Skeletal muscle satellite cell (primary cell): ENCODE measurements at regions not wholly inside any gene's neighbourhood (a gene's known extent, or its start where the extent isn't known, plus 50 kb on each side); places are given as distances from the start of the nearest gene placed in this dataset.

Source experiments
- H3K27me3 ChIP-seq: 2 replicates; pipeline ENCODE4 v1.7.0; 2013; ENCODE audit warnings: low read length; ENCODE audit not compliant: control insufficient read depth, insufficient read depth
- H3K36me3 ChIP-seq: 2 replicates; pipeline ENCODE4 v1.7.0; 2013; ENCODE audit warnings: mild to moderate bottlenecking, control low read depth, low read length; ENCODE audit not compliant: insufficient read depth
- H3K4me1 ChIP-seq: 2 replicates; pipeline ENCODE4 v1.7.0; 2013; ENCODE audit warnings: low read length; ENCODE audit not compliant: control insufficient read depth, insufficient read depth
- H3K4me2 ChIP-seq: 2 replicates; pipeline ENCODE4 v1.7.0; 2013; ENCODE audit warnings: mild to moderate bottlenecking, low read length
- H3K4me3 ChIP-seq: 2 replicates; pipeline ENCODE4 v1.7.0; 2013; ENCODE audit warnings: low read length
- H3K9ac ChIP-seq: 2 replicates; pipeline ENCODE4 v1.7.0; 2013; ENCODE audit warnings: mild to moderate bottlenecking, low read depth, low read length, moderate library complexity
- H3K9me3 ChIP-seq: replicated peaks from 2 replicates; pipeline ENCODE4 v1.7.0; 2013; ENCODE audit warnings: mild to moderate bottlenecking, control low read depth, low read length

DNA sequence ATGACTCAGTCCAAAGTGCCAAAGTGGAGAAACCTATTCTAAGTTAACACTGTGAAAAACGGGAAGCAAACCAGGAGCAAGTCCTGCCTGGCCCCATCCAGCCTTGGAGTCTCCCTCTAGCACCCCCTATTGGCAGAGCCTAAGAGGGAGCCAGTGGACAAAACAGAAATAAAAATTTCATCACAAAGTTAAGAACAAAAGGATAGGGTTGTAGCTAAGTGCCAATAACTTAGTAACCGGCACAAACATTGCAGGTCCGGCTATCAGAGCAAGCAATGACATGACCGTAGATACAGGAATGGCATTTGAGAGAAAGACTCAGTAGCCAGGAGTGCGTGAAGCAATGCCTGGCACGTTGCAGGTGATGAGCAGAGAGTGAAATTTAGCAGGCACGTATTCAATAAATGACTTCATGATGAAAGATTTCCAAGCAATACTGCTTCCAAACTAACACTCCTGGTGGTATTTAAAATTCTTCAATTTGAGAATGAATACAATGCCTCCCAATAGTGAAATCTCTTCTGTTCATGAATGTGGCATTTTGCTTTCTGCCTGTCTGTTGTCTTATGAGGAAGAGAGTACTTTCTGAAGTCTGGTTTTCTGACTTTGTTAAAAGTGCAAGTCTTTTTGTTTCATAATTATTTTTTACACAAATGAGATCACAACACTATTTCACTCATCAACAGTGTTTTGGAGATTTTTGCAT lies 391.0 kb downstream of the OMA1 start:
- H3K4me2 ChIP-seq, result no peak overlapping the region
- H3K27me3 ChIP-seq, result no peaks in the 10 kb centered on the region
- no peaks in the 10 kb centered on the region for H3K9me3 ChIP-seq
- no peaks in the 10 kb centered on the region for H3K4me1 ChIP-seq
- no peaks in the 10 kb centered on the region for H3K36me3 ChIP-seq
- no peak overlapping the region for H3K4me3 ChIP-seq
- H3K9ac ChIP-seq, result no peak overlapping the region

DNA sequence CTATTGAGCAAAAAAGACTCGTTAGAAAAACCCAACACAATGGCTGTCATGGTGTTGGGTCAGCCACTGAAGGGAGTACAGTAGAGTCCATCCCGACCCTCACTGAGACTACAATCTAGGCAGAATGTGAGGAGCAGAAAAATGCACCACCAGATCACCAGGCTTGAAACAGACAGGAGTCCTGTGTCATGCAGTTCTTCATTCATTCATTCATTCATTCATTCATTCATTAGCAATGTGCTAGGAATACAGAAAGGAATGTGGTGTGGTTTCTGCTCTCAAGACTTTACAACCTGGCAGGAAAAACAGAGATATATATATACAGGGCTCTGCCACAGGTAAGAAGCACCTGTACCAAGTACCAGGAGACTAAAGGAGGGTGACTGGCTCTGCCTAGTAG lies 392.3 kb downstream of the OMA1 start:
- Histone ChIP-seq H3K9ac (no peak overlapping the region), H3K4me3 (no peak overlapping the region), H3K4me1 (no peaks in the 10 kb centered on the region), H3K9me3 (no peaks in the 10 kb centered on the region), H3K27me3 (no peaks in the 10 kb centered on the region), H3K4me2 (no peak overlapping the region), H3K36me3 (no peaks in the 10 kb centered on the region)

DNA sequence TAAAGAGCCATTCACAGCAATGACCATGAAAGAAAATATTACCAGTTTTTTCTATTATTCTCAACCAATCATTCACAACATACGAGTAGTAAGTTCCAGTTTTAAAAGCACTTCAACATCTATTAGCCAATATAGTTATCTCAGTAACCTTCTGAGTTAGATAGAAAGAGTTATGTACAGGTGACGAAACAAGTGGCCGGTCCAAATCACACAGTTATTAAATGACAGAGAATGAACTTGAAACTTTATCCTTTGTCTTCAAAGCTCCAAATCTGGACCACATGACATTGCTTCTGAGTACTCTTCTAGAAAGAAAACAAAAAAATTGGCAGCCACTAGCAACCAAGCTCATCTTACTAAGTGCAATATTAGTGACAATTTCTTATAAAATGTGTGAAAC lies 393.8 kb downstream of the OMA1 start:
- Histone ChIP-seq H3K9ac (no peak overlapping the region), H3K9me3 (no peaks in the 10 kb centered on the region), H3K4me2 (no peak overlapping the region), H3K27me3 (no peaks in the 10 kb centered on the region), H3K4me1 (no peaks in the 10 kb centered on the region), H3K4me3 (no peak overlapping the region), H3K36me3 (no peaks in the 10 kb centered on the region)

DNA sequence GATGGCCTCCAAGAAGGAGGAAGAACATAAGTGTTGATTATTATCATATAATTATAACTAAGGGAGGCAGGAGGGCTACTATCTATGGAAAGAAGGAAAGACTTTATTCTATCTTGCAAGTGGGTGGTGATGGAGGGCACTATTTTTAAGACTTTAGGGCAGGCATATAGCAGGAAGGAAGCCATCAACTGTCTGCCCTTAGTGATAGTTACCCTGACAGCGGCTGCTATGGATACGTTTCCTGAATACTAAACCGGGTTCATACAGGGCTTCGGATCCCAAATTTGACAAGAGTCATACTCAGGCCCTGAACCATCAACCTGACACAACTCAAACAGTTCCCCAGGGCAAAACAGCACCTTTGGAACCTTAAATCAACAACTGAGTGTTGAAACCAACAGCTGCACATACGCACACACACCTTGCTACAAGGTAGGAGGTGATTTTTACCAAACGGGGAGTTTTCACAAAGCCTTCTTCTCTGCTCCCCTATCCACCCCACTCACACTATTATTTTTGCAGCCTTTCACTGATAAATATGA lies 397.2 kb downstream of the OMA1 start:
- Histone ChIP-seq H3K9me3 (no peaks in the 10 kb centered on the region), H3K4me2 (no peak overlapping the region), H3K4me3 (no peak overlapping the region), H3K9ac (no peak overlapping the region), H3K27me3 (no peaks in the 10 kb centered on the region), H3K36me3 (no peaks in the 10 kb centered on the region), H3K4me1 (no peaks in the 10 kb centered on the region)

DNA sequence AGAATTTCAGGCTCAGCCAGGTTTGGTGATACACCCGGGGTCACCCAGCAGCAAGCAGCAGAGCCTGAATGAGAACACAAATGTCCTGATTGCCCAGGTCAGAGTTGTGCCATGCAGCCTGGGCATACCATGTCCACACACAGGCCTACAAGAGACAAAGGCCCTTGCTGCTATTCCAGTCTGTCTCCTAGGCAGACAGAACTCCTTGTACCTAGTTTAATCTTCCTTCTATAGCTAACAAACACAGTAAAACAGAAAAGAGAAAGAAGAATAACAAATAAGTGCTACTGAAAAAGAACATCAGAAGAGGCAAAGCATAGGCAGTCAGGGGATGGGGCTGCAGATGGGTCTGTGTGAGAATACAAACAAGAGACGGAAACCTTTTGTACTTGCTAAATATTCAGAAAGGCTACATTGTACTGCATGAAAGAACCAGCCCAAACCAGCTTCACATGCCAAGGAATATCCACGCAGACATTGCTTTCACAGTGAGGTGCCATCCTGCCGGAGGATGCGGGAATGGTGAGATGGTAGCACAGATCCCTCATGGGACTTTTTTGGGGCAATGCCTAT lies 401.7 kb downstream of the OMA1 start:
- Histone ChIP-seq H3K9me3 (no peaks in the 10 kb centered on the region), H3K4me3 (no peak overlapping the region), H3K4me2 (no peak overlapping the region), H3K9ac (no peak overlapping the region), H3K36me3 (no peaks in the 10 kb centered on the region), H3K27me3 (no peaks in the 10 kb centered on the region), H3K4me1 (no peaks in the 10 kb centered on the region)

DNA sequence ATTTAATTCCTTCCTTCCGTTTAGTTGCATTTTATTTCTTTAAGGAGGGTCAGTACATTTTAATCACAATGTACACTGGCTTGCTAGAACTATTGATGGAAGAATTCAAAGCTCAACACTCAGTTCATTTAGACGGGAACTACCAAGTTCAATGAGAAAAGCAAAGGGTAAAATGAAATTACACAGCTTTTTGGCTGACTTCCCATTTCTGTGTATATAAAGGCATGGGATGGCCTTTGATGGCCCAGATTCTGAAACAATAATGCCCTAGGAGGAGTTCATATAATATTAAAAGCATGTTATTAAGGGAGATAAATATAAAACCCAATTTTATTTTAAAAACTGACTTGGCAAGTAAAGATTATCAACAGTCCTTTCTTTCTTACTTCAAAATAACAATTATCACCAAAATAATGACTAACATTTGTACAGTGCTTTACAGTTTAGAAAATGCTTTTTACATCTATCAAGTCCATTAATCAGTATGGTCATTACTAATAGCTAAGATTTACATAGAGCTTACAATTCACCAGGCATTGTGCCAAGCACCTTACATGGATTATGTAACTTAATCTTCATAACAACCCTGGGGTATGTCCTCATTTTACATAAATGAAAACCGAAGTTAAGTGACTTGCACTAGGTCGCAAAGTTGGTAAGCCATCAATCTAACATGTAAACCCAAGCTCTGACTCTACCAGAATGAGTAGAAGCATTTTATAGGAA lies 402.4 kb downstream of the OMA1 start:
- Histone ChIP-seq H3K4me2 (no peak overlapping the region), H3K9me3 (no peaks in the 10 kb centered on the region), H3K4me3 (no peak overlapping the region), H3K36me3 (no peaks in the 10 kb centered on the region), H3K27me3 (no peaks in the 10 kb centered on the region), H3K4me1 (no peaks in the 10 kb centered on the region), H3K9ac (no peak overlapping the region)

DNA sequence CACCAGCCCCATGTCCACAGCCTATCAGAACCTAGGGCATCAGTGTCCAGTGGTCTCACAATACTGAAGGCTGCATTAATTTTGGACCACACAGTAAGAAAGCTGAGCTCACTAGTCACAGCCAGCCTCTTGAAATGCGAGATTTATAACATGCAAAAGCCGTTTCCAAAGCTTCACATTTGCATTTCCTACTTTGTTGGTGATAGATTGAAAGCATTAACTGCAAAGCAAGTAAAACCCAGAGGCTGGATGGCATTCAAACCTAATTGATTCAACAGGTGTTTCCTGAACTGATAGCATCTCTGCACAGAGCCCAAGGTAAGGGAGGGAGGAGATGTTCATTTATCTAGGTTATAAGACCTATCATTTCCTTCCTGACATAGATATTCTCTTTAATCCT lies 410.1 kb downstream of the OMA1 start:
- no peak overlapping the region for H3K9ac ChIP-seq
- no peaks in the 10 kb centered on the region for H3K36me3 ChIP-seq
- no peaks in the 10 kb centered on the region for H3K27me3 ChIP-seq
- no peak overlapping the region for H3K4me2 ChIP-seq
- no peaks in the 10 kb centered on the region for H3K4me1 ChIP-seq
- H3K9me3 ChIP-seq, result no peaks in the 10 kb centered on the region
- no peak overlapping the region for H3K4me3 ChIP-seq

DNA sequence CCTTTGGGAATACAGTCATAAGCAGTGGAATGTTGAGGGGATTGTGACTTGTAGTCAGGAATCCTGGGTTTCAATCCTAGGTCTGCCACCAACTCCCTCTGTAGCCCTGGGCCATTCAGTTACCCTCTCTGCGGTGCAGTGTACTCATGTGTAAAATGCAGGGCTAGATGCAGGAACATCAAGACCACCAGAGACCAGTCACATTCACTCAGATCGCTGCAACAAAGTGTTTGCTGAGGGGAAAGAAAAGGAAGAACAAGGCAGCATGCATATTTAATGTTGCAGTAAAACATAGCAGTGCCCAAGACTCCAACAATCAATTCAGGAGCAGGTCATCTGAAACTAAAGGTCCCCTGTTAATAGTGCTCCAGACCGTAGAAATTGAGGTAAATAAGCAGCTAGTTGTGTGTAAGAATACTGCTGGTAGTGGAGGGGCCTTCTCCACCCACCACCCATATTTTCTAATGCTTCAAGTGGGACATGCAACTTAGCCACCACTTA lies 410.7 kb downstream of the OMA1 start:
- Histone ChIP-seq H3K4me1 (no peaks in the 10 kb centered on the region), H3K4me3 (no peak overlapping the region), H3K4me2 (no peak overlapping the region), H3K9ac (no peak overlapping the region), H3K9me3 (no peaks in the 10 kb centered on the region), H3K36me3 (no peaks in the 10 kb centered on the region), H3K27me3 (no peaks in the 10 kb centered on the region)

DNA sequence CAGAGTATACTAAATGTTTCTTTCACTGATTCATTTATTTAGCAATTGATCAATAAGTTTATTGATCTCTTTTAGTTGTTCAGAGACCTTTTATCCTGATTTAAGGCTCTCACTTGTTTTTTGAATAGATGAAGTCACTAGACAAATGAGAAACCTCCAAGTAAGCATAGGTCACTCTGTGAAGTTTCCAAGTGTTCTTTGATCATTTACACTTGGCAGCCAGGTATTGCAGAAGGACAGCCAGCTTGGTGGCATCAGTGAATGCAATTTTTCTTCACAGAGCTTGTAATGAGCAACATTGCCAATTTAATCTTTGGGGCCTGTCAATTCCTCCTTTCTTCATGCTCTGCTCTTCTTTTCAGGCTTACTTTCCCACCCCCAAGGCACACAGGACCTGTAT lies 413.0 kb downstream of the OMA1 start:
- H3K9ac ChIP-seq, result no peak overlapping the region
- no peak overlapping the region for H3K4me3 ChIP-seq
- no peaks in the 10 kb centered on the region for H3K27me3 ChIP-seq
- H3K9me3 ChIP-seq, result no peaks in the 10 kb centered on the region
- no peaks in the 10 kb centered on the region for H3K4me1 ChIP-seq
- H3K36me3 ChIP-seq, result no peaks in the 10 kb centered on the region
- no peak overlapping the region for H3K4me2 ChIP-seq

DNA sequence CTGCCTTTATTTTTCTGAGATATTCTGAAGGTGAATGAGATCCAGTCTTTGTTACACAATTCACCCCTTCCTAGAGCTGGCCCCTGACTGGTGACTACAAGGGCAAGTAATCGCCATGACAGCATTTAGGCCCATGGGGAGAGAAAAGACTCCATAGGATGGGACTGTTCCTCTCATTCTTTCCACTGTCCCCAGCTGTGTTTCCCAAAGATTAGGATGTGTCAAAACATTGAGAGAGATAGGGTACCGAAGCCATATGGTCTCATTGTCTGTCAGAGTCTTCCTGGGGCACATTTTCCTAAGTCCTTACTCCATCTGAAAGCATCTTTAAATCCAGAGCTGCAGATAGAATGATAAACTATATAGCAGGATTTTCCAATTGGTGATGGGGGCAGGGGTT lies 423.5 kb downstream of the OMA1 start:
- no peaks in the 10 kb centered on the region for H3K9me3 ChIP-seq
- H3K27me3 ChIP-seq, result no peaks in the 10 kb centered on the region
- no peaks in the 10 kb centered on the region for H3K36me3 ChIP-seq
- no peaks in the 10 kb centered on the region for H3K4me1 ChIP-seq
- H3K4me3 ChIP-seq, result no peak overlapping the region
- no peak overlapping the region for H3K4me2 ChIP-seq
- no peak overlapping the region for H3K9ac ChIP-seq

DNA sequence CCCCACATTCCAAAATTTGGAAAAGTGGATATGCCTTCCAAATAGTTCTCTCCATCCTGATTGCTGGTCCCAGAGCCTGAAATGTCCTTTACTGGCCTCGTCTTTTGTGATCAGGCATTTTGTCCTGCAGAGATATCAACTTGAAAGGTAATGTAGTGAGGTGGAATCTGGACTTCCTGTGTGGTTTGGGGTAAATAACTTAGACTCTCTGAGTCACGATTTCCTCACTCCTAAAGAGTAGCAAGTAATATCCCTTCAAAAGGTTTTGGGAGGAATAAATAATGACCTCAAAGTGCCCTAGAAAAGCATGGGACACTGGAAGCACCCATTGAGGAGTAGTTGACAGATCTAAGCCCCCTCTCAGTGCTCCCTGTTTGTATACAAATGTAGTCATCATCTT lies 426.6 kb downstream of the OMA1 start:
- no peak overlapping the region for H3K4me2 ChIP-seq
- no peaks in the 10 kb centered on the region for H3K27me3 ChIP-seq
- no peaks in the 10 kb centered on the region for H3K4me1 ChIP-seq
- H3K9ac ChIP-seq, result no peak overlapping the region
- no peaks in the 10 kb centered on the region for H3K36me3 ChIP-seq
- no peaks in the 10 kb centered on the region for H3K9me3 ChIP-seq
- H3K4me3 ChIP-seq, result no peak overlapping the region
